NB4 (cell line): ENCODE measurements at regions not wholly inside any gene's neighbourhood (a gene's known extent, or its start where the extent isn't known, plus 50 kb on each side); places are given as distances from the start of the nearest gene placed in this dataset.
"Not testable (repeated sequence)": the region's sequence is repeated elsewhere in the genome, so short reads cannot be mapped to it uniquely, and the experiment has no call there.

Experiments
- MAX ChIP-seq: IDR thresholded peaks from 2 replicates; pipeline ENCODE4 v1.6.1; 2011; ENCODE audit warnings: low read depth, low read length
- POLR2A ChIP-seq: IDR thresholded peaks from 2 replicates; pipeline ENCODE4 v1.6.1; 2011; ENCODE audit warnings: mild to moderate bottlenecking; ENCODE audit not compliant: insufficient read length; ENCODE audit errors: extremely low read depth

GRCh38 chr7:65633587-65634404, 239.1 kb upstream of the VKORC1L1 start:
- TF ChIP-seq POLR2A, MAX: not testable (repeated sequence)
